Fibroblast of skin of left quadriceps (primary cell): ENCODE measurements at regions not wholly inside any gene's neighbourhood (a gene's known extent, or its start where the extent isn't known, plus 50 kb on each side); places are given as distances from the start of the nearest gene placed in this dataset.
A peak's percentile ranks its signal among the peaks of the same experiment; 100 is the strongest.

ENCODE experiments used
- DNase-seq, 2 experiments: peaks; one replicate each; pipeline ENCODE4 v3.0.0-alpha.2; 2013; ENCODE audit warnings: low read depth in 2 of 2

- no peak for DNase-seq
Measured at GRCh38 chr1:81577004-81577697, 223.6 kb upstream of the ADGRL2 start.

DNA sequence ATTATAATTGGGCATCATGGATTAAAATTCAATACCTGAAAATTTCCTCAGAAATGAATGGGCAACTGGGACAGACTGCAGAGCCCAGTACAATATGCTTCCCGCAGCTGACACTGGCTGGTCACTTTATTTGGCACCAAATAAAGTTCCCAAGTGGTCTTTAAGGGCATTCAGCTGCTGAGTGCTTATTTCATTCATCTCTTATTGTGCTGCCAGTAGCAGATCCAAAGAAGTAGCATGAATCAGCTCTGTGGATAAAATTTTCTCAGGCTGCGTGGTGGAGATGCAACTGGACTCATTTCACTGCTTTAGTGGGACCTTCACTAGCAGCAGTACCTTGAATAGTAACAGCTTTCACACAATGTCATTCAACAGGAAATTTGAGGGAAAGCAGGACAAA, 226.3 kb upstream of the ADGRL2 start:
- DNase-seq: no peak

GRCh38 chr1:81573458-81573857, 227.3 kb upstream of the ADGRL2 start:
- no peak for DNase-seq

- DNase-seq: no peak
Measured at GRCh38 chr1:81571946-81572345, 228.8 kb upstream of the ADGRL2 start.

- no peak for DNase-seq
Measured at GRCh38 chr1:81569761-81570160, 231.0 kb upstream of the ADGRL2 start.

DNA sequence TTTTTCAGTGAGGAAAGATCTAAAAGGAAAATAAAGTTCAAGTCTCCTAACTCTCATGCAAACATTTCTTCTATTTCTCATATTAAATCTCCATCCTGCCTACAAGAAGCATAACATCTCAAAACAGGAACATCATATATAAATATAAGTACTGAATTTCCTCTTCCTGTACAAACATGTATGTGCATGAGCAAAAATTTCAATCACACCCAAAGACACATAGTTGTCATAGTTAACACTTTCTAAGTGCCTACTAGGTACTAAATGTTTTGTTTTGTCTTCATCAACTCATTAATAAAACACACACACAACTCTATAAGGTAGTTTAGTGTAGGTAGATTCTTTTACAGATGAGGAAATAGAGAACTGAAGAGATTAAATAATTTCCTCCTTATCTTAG, 237.1 kb upstream of the ADGRL2 start:
- no peak for DNase-seq

- no peak for DNase-seq
Measured at GRCh38 chr1:81562934-81563333, 237.8 kb upstream of the ADGRL2 start.

DNA sequence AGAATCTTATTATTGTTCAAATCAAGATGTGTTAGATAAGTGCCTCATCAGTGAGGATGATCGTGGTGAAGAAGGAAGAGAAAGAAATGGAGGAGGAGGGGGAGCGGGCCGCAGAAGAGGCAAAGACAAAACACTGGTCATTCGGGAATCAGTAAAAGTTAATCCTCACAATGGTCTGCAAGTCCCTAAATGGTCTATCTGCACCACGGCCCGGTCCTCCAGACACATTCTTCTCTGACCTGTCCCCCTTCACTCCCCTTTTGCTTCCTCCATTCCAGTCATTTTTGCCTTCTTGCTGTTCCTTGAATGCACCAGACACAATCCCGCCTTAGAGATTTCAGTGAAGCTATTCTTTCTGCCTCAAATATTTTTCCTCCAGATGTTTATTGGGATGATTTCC, 240.1 kb upstream of the ADGRL2 start:
- DNase-seq: no peak

DNA sequence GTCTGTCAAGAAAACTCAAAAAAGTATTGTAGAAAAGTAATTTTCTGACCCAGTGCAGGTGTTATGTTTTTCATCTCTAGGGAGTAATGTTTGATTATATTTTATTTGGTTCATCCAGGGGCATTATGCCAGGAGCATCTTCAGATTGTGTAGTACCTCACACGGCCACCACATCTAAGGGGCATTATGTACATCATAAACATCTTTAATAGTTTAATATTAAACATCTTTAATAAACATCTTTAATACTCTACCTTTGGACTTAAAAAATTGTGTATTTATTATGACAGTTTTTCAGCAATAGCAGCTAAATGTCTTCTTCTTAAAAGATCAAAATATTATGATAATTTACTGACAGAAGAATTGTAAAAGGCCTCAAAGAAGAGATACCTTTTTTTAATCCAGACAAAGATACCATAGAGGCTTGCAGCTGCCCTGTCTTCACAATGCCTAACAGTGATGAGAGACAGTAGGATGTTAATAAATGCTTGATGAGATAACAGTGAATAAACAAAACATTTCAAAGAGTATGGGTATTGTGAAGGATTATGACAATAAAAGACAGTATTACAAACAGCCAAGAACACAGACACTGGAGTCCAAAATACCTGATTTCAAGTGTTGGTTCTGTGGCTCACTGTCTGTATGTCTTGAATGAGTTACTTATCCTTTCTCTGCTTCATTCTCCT, 240.9 kb upstream of the ADGRL2 start:
- no peak for DNase-seq

DNA sequence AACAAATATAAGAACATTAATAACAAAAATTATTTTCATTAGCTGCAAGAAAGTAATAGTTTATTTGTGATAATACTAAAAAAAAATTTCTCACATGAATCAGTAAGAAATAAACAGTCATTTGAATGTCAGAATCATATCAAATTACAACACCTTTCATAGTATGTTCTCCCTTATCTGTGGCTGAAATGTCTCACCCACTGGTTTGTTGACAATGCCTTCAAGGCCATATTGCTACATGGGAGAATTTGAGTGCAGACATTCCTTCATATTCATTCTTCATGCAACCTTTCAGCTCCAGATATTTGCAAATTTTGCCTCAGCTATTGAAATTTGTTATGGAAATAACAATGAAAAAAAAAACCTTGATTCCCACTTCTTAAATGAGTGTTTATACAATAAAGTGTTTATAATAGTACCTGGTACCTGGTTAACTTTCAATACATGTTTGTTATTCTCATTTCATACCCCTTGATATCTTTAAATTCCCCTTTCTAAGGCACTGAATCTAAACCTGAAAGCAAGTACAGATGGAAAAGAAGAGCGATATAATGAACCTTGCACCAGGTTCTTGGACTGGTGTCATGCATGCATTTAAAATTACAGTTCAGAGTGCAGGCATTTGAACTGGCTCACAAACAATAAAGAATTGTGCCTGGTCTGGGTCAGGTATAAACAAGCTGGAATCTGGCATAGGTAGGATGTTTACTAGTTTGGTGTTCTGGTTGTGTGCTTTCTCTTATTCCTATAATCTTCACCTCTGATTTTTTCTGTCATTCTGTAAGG, 242.2 kb upstream of the ADGRL2 start:
- no peak for DNase-seq

GRCh38 chr1:81556968-81557367, 243.8 kb upstream of the ADGRL2 start:
- no peak for DNase-seq

DNA sequence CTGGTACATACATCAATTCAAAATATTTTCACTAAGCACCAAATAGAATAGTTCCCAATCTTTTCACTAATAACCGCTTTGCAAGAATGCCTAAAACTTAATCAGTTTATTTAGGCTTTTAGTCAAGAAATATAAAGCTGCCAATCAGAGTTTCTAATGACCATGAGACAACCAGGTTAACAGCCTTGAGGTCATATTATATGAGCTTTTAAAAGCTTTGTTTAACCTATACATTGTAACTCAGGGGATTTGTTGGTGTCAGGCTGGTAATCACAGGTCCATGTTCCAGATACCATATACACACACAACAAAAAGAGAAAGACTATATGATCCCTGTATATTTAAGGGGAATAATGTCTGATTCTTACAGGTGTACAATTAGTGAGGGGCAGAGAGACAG, 246.2 kb upstream of the ADGRL2 start:
- DNase-seq: no peak

DNA sequence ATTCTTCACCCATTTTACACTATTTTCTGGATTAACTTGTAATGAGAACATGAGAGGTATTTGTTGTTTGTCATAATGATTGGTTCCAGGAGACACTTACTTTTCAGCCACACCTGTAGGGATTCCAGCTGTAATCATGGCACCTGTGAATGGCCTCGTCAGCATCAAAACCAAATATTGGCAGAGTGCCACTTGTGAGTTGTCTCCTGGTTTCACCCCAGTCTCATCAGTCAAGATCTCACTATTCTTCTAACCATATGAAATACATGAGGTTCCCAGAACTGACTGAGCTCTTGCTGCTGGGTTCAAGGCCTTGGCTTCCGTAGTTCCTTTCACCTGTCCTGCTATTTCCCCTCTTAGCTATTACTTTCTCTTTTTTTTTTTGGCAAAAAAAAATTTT, 246.6 kb upstream of the ADGRL2 start:
- DNase-seq: no peak

DNA sequence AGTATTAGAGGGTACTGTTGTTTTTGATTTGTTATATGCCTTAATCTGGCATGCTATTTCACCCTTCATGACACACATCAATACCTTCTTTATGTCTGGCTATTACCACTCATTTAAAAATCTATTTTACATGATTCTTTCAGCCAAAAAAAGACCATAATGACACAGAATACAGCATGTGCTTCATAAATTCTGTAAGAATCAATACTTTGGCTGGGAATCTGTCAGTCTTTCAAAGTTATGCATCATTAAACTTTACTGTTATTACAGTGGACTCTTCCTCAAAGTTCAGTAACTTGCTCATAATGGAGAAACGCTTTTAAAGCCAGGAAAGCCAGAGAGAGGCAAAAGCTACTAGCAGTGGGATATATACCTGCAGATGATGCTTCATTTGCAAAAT, 247.2 kb upstream of the ADGRL2 start:
- DNase-seq: no peak

GRCh38 chr1:81551946-81552345, 248.8 kb upstream of the ADGRL2 start:
- DNase-seq: no peak

GRCh38 chr1:81550753-81551152, 250.0 kb upstream of the ADGRL2 start:
- no peak for DNase-seq

GRCh38 chr1:81549588-81550127, 251.1 kb upstream of the ADGRL2 start:
- DNase-seq: peak; percentile 23

DNA sequence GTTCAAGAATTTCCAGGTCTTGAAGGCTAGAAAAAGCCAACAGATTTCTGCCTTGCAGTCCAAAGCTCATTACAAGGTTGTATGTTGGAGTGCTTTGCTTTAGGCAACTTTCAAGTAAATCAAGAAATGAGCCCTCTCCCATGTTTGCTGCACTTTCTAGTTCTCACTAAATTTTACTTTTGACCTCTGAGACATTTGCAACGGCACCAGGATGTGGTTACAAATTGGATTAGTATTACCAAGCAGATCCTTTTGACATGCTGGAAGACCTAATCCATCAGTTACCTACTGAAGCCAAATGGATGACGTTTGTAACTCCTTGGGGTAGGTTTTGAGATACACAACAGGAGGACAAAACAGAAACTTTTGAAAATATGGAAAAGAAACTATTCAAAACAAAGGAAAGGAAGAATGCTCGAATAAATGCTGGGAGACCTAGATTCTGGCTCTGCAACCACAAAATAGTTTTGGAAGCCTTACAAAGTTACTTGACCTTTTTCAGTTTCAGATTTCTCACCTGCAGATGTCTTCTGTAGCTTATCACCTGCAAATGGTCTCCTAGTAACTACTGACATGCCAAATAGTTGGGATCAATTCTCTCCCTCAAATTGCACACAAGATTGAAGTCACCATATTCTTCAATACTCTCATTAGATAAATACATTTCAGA, 251.7 kb upstream of the ADGRL2 start:
- DNase-seq: no peak

DNA sequence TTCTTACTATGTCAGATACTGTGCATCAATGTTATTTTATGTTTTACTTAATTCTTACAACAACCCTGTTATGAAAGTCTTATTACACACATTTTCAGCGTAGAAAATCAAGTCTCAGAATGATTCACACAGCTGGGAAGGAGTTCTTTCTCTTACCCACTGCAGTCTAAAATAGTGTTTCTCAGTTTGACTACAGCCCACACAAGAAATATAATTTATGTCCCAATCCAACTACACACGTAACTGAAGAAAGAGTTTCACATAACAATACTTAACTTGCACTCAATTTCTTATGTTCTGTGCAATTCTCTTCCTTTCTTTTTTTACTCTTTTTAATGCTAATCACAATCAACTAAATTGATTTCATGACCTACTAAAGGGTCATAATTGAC, 252.8 kb upstream of the ADGRL2 start:
- no peak for DNase-seq

GRCh38 chr1:81547261-81547911, 253.3 kb upstream of the ADGRL2 start:
- no peak for DNase-seq

- no peak for DNase-seq
Measured at GRCh38 chr1:81545734-81546133, 255.0 kb upstream of the ADGRL2 start.

DNA sequence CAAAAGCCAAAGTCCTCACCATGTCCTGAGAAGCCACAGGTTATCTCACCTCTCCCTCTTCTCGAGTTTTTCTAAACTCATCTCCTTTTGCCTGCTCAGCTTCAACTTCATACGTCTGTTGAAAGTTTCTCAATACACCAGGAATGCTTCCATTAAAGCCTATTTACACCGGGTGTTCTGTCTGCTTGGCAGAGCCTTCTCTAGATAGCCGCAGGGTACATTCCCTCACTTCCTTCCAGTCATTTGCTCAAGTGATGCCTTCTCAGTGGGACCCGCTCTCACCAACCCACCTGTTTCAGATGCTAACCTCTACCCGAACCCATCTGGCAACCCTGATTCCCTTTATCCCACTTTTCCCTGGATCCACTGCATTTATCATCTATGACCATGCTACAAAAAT, 257.0 kb upstream of the ADGRL2 start:
- DNase-seq: no peak
